Loucy (cell line): ENCODE measurements at regions not wholly inside any gene's neighbourhood (a gene's known extent, or its start where the extent isn't known, plus 50 kb on each side); places are given as distances from the start of the nearest gene placed in this dataset.

Experiments used
- H2AFZ ChIP-seq: fragments of 200-600 bp; sonication (generic); 2 replicates; pipeline ENCODE4 v1.6.0; 2016; ENCODE audit warnings: antibody characterized with exemption, mild to moderate bottlenecking, low read length, moderate library complexity
- H3F3A ChIP-seq: fragments of 200-600 bp; 2 replicates; pipeline ENCODE4 v1.6.0; 2016; ENCODE audit warnings: antibody characterized with exemption, low read depth, mild to moderate bottlenecking
- H3K27me3 ChIP-seq: fragments of 200-600 bp; sonication (generic); 2 replicates; pipeline ENCODE4 v1.6.1; 2014; ENCODE audit warnings: low read length, mild to moderate bottlenecking; ENCODE audit not compliant: insufficient read depth, poor library complexity, severe bottlenecking
- H3K36me3 ChIP-seq: fragments of 200-600 bp; sonication (generic); 2 replicates; pipeline ENCODE4 v1.6.1; 2016; ENCODE audit warnings: low read length; ENCODE audit not compliant: insufficient read depth
- H3K4me1 ChIP-seq: fragments of 200-600 bp; sonication (generic); 2 replicates; pipeline ENCODE4 v1.5.1; 2014; ENCODE audit warnings: low read length, mild to moderate bottlenecking; ENCODE audit not compliant: insufficient read depth, poor library complexity, severe bottlenecking
- H3K4me2 ChIP-seq: fragments of 200-600 bp; sonication (generic); 2 replicates; pipeline ENCODE4 v1.6.0; 2014; ENCODE audit warnings: antibody characterized with exemption, low read length, low read depth, mild to moderate bottlenecking; ENCODE audit not compliant: poor library complexity, severe bottlenecking
- H3K4me3 ChIP-seq: fragments of 200-600 bp; sonication (generic); 2 replicates; pipeline ENCODE4 v1.5.1; 2014; ENCODE audit warnings: low read length, mild to moderate bottlenecking, mixed read lengths; ENCODE audit not compliant: poor library complexity, severe bottlenecking
- H3K79me2 ChIP-seq: fragments of 200-600 bp; sonication (generic); 2 replicates; pipeline ENCODE4 v1.6.1; 2014; ENCODE audit warnings: low read length; ENCODE audit not compliant: insufficient read depth
- H3K9ac ChIP-seq: fragments of 200-600 bp; sonication (generic); 2 replicates; pipeline ENCODE4 v1.6.0; 2014; ENCODE audit warnings: mild to moderate bottlenecking, low read depth, low read length, moderate library complexity; ENCODE audit not compliant: poor library complexity, severe bottlenecking
- H3K9me2 ChIP-seq: fragments of 200-600 bp; sonication (generic); replicated peaks from 2 replicates; pipeline ENCODE4 v1.6.1; 2016; ENCODE audit warnings: low read depth, low read length, mixed read lengths
- H3K9me3 ChIP-seq: fragments of 200-600 bp; sonication (generic); 2 replicates; pipeline ENCODE4 v1.6.1; 2014; ENCODE audit warnings: mild to moderate bottlenecking, antibody characterized with exemption, low read length, low read depth; ENCODE audit not compliant: insufficient read depth
- H4K20me1 ChIP-seq: fragments of 200-600 bp; sonication (generic); 2 replicates; pipeline ENCODE4 v1.6.0; 2014; ENCODE audit warnings: antibody characterized with exemption, low read length, mild to moderate bottlenecking; ENCODE audit not compliant: insufficient read depth, poor library complexity, severe bottlenecking
- EZH2phosphoT487 ChIP-seq: fragments of 200-600 bp; IDR thresholded peaks from 2 replicates; pipeline ENCODE4 v1.6.1; 2018; ENCODE audit warnings: antibody characterized with exemption, mild to moderate bottlenecking, moderate library complexity, borderline replicate concordance
- TF ChIP-seq, protein P1 (sequence below): fragments of 200-600 bp; sonication (generic); conservative IDR thresholded peaks from 2 replicates; pipeline ENCODE4 v1.5.1; 2014; ENCODE audit warnings: mild to moderate bottlenecking, antibody characterized with exemption, low read length

DNA sequence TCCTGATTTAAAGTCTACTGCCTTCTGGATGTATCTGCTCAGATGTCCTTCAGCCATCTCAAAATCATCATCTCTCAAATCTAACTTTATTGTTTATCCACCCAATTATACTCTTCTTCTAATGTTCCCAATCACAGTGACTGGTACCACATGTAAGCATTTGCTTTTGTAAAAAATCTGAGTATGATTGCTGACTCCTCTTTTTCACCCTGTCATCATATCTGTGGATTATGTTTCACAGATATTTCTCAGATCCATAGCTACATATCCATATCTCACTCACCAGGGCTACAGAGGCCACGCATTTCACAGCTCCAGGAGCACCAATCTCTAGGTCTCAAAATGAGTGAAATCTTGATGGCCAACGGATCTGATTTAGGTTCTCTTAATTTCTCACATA, 76.1 kb downstream of the DHRS2 start:
- no peaks in the 10 kb centered on the region for H3K79me2 ChIP-seq
- peaks cover 7% of the 10 kb centered on the region for H3K27me3 ChIP-seq
- H3K4me2 ChIP-seq: no peak overlapping the region
- no peak overlapping the region for H3K9ac ChIP-seq
- H3K4me3 ChIP-seq: no peak overlapping the region
- no peaks in the 10 kb centered on the region for H3K36me3 ChIP-seq
- H2AFZ ChIP-seq: no peak overlapping the region
- H3K9me3 ChIP-seq: no peaks in the 10 kb centered on the region; the same call in 1 of the 2 replicates
- H3K4me1 ChIP-seq: no peaks in the 10 kb centered on the region
- TF ChIP-seq, protein P1, sequence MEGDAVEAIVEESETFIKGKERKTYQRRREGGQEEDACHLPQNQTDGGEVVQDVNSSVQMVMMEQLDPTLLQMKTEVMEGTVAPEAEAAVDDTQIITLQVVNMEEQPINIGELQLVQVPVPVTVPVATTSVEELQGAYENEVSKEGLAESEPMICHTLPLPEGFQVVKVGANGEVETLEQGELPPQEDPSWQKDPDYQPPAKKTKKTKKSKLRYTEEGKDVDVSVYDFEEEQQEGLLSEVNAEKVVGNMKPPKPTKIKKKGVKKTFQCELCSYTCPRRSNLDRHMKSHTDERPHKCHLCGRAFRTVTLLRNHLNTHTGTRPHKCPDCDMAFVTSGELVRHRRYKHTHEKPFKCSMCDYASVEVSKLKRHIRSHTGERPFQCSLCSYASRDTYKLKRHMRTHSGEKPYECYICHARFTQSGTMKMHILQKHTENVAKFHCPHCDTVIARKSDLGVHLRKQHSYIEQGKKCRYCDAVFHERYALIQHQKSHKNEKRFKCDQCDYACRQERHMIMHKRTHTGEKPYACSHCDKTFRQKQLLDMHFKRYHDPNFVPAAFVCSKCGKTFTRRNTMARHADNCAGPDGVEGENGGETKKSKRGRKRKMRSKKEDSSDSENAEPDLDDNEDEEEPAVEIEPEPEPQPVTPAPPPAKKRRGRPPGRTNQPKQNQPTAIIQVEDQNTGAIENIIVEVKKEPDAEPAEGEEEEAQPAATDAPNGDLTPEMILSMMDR: no peak
- no peak for TF ChIP-seq EZH2phosphoT487
- no peaks in the 10 kb centered on the region for H3K9me2 ChIP-seq
- H4K20me1 ChIP-seq: no peaks in the 10 kb centered on the region
- H3F3A ChIP-seq: no peaks in the 10 kb centered on the region

DNA sequence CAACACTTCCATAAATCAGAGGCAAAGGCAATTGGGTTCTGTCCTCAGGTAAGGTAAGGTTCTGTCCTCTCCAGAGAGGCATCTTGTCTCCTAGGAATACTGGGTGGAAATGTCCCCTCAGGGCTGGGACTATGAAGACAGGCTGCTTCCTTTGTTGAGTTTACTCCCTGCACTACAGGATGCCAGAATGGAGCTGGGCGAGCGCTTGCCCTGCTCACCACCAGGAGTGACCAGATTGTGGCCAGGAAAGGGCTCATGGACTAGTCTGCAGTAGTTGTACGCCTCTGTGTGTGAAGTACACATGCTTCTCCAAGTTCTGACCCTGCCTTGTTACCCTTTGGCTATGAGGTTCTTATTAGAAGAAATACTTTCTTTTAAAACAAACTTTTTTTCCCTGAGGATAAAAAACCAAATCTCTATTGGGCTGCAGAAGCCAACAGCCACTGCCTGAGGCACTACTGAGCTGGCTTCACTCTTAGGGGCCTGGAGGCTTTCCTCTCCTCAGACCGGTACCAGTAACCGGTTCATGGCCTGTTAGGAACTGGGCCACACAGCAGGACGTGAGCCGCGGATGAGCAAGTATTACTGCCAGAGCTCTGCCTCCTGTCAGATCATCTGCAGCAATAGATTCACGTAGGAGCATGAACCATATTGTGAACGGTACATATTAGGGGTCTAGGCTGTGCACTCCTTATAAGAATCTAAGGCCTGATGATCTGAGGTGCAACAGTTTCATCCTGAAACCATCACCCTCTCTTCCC, 83.2 kb downstream of the DHRS2 start:
- Histone ChIP-seq H3K9me3 (no peaks in the 10 kb centered on the region), H3K27me3 (no peaks in the 10 kb centered on the region), H3K9ac (no peak overlapping the region), H3K4me3 (no peak overlapping the region), H3K4me2 (no peak overlapping the region), H2AFZ (no peak overlapping the region), H3K36me3 (no peaks in the 10 kb centered on the region), H3F3A (no peaks in the 10 kb centered on the region), H3K79me2 (no peaks in the 10 kb centered on the region), H4K20me1 (no peaks in the 10 kb centered on the region), H3K4me1 (no peaks in the 10 kb centered on the region), H3K9me2 (no peaks in the 10 kb centered on the region)
- TF ChIP-seq, protein P1: no peak
- no peak for TF ChIP-seq EZH2phosphoT487

DNA sequence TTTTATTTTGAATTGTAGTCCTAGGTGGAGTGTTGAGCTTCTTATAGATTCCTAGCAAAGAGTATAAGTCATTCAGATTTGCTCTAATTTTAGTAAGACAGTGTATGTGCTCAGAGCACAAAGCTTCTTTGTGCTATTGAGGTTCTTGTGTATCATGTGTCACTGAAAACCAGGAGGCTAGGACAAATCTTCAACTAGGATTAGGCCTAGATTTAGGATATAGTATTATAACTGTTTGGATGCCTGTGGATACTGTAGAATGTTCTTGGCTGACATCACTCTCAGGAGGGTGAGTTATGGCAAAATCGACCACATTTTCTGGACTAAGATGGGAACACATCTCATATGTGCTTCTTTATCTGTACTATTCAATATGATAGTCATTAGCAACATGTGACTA, 86.5 kb downstream of the DHRS2 start:
- TF ChIP-seq, protein P1: no peak
- H3K9me2 ChIP-seq: no peaks in the 10 kb centered on the region
- H3F3A ChIP-seq: no peaks in the 10 kb centered on the region
- no peaks in the 10 kb centered on the region for H3K27me3 ChIP-seq
- no peak overlapping the region for H3K9ac ChIP-seq
- no peak overlapping the region for H2AFZ ChIP-seq
- H3K79me2 ChIP-seq: no peaks in the 10 kb centered on the region
- no peak overlapping the region for H3K4me2 ChIP-seq
- H3K4me3 ChIP-seq: no peak overlapping the region
- H3K36me3 ChIP-seq: no peaks in the 10 kb centered on the region
- H3K4me1 ChIP-seq: no peaks in the 10 kb centered on the region
- H3K9me3 ChIP-seq: no peaks in the 10 kb centered on the region
- H4K20me1 ChIP-seq: no peaks in the 10 kb centered on the region
